Bronchial epithelial cell (primary cell): ENCODE measurements at regions not wholly inside any gene's neighbourhood (a gene's known extent, or its start where the extent isn't known, plus 50 kb on each side); places are given as distances from the start of the nearest gene placed in this dataset.

Experiments used
- DNase-seq: peaks from one replicate; pipeline ENCODE4 v3.0.0-alpha.2; 2010; ENCODE audit warnings: low read depth
- FAIRE-seq: peaks from 2 replicates; lab custom pipeline; 2011; peaks lifted over from hg19 to GRCh38; lab: Jason Lieb, UNC
- H3K27me3 ChIP-seq: 2 replicates; pipeline ENCODE4 v1.5.1; 2011; ENCODE audit warnings: low read length; ENCODE audit not compliant: control insufficient read depth, insufficient read depth
- H3K36me3 ChIP-seq: 2 replicates; pipeline ENCODE4 v1.5.1; 2011; ENCODE audit warnings: low read length; ENCODE audit not compliant: control insufficient read depth, insufficient read depth
- H3K4me3 ChIP-seq: 2 replicates; pipeline ENCODE4 v1.5.1; 2011; ENCODE audit warnings: mild to moderate bottlenecking, low read depth, low read length, control low read depth
- TF ChIP-seq, protein P1 (sequence below): IDR thresholded peaks from 2 replicates; pipeline ENCODE4 v1.5.1; 2011; ENCODE audit warnings: mild to moderate bottlenecking, moderate library complexity, low read length, control low read depth, inconsistent platforms; ENCODE audit not compliant: insufficient read depth, severe bottlenecking

DNA sequence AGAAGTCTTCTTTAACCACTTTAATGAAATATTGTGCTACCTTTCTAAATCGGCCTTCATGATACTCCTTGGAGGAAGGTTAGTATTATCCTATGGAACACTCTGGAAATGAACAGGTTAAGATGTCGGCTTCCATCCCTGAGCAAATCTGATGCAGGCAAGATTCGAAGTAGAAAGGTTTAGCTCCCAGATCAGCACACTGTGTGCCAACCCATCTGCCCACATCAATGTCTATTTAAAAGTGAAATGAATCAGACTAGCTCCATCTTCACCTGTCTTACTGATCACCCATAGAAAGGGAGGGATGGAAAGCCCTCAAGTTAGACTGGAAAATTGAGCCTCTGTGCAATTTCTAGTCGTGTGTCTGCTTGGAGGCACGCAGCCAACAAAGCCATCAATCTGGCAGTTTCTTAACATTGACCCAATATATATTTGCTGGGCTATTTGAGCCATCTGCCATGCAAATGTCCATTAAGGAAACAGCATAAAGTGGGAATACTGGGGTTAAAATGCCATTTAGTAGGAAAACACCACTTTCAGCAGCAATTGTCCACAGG lies 506.1 kb downstream of the RMST start:
- Histone ChIP-seq H3K36me3 (no peaks in the 10 kb centered on the region), H3K4me3 (no peak overlapping the region), H3K27me3 (no peaks in the 10 kb centered on the region)
- no peak for DNase-seq
- no peak for FAIRE-seq
- TF ChIP-seq, protein P1, sequence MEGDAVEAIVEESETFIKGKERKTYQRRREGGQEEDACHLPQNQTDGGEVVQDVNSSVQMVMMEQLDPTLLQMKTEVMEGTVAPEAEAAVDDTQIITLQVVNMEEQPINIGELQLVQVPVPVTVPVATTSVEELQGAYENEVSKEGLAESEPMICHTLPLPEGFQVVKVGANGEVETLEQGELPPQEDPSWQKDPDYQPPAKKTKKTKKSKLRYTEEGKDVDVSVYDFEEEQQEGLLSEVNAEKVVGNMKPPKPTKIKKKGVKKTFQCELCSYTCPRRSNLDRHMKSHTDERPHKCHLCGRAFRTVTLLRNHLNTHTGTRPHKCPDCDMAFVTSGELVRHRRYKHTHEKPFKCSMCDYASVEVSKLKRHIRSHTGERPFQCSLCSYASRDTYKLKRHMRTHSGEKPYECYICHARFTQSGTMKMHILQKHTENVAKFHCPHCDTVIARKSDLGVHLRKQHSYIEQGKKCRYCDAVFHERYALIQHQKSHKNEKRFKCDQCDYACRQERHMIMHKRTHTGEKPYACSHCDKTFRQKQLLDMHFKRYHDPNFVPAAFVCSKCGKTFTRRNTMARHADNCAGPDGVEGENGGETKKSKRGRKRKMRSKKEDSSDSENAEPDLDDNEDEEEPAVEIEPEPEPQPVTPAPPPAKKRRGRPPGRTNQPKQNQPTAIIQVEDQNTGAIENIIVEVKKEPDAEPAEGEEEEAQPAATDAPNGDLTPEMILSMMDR = no peak

DNA sequence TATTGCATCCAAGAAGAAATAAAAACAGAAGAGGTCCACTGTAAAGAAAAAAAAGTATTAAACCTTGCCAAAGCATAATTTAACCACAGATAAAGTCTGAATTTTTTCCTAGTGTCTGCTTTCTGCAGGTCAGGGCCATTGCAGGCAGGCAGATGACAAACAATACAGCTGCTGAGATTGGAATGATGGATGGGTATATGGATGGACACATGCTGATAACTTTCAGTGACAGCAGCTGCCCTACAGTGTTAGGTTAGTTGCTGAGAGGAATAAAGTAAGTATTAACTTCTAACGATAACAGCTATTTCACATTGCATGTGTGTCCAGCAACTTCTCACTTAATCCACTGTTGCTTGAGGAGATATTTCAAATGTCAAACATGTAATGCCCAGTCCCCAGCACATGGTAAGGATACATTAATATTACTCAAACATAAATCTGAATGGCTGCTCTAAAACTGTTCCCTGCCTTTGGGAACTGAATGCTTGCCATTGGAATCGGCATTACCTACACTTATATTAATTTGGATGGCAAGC lies 515.3 kb downstream of the RMST start:
- TF ChIP-seq, protein P1 = no peak
- H3K36me3 ChIP-seq = no peaks in the 10 kb centered on the region
- H3K27me3 ChIP-seq = no peaks in the 10 kb centered on the region
- DNase-seq (no peak), FAIRE-seq (no peak)
- H3K4me3 ChIP-seq = no peak overlapping the region

DNA sequence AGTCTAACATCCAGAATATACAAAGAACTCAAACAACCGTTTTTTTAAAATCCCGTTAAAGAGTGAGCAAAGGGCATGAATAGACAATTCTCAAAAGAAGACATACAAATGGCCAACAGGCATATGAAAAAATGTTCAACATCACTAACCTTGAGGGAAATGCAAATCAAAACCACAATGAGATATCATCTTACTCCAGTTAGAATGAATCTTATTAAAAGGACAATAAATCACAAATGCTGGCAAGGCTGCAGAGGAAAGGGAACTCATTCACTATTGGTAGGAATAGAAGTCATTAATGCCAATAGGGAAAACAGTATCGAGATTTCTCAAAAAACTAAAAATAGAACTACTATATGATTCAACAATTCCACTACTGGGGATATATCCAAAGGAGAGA lies 520.1 kb downstream of the RMST start:
- H3K36me3 ChIP-seq = no peaks in the 10 kb centered on the region
- TF ChIP-seq, protein P1 = no peak
- FAIRE-seq = no peak
- no peak overlapping the region for H3K4me3 ChIP-seq
- no peak for DNase-seq
- H3K27me3 ChIP-seq = no peaks in the 10 kb centered on the region

DNA sequence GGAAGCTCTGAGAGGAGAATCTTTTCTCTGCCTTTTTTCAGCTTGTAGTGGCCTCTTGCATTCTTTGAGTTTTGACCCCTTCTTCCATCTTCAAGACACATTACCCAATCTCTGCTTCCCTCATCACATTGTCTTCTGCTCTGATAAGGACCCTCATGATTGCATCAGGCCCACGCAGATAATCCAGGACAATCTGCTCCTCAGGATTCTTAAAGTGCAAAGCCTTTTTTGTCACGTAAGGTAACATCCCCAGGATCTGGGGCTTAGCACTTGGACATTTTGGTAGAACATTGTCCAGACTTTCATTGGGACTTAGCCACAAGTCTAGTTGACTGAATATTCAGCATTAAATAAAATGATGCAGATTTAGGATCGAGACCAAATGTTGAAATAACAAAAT lies 521.2 kb downstream of the RMST start:
- TF ChIP-seq, protein P1 = no peak
- FAIRE-seq = no peak

DNA sequence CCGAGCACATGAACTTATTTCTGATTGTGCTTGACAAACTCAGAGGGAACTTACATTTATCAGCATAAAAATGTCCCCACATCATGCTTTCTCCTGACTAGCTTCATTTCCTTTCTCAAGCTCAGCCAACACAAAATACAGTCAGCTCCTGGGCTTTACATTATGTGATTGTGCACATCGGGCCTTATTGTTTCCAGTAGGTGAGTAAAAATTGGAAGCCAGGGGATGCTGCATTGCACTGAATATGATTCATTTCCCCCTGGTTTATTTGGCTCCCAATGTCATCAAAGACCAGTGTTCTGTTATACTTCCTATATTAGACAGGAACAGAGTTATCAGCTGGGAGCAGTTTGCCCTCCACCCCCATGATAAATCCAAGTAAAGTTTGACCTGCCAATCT lies 521.8 kb downstream of the RMST start:
- H3K36me3 ChIP-seq = no peaks in the 10 kb centered on the region
- TF ChIP-seq, protein P1 = no peak
- no peak for DNase-seq
- FAIRE-seq = no peak
- H3K4me3 ChIP-seq = no peak overlapping the region
- H3K27me3 ChIP-seq = no peaks in the 10 kb centered on the region

More for the DNA sequence above, 521.2 kb downstream of the RMST start:
- no peaks in the 10 kb centered on the region for H3K27me3 ChIP-seq
- H3K4me3 ChIP-seq = no peak overlapping the region
- no peak for DNase-seq
- no peaks in the 10 kb centered on the region for H3K36me3 ChIP-seq

DNA sequence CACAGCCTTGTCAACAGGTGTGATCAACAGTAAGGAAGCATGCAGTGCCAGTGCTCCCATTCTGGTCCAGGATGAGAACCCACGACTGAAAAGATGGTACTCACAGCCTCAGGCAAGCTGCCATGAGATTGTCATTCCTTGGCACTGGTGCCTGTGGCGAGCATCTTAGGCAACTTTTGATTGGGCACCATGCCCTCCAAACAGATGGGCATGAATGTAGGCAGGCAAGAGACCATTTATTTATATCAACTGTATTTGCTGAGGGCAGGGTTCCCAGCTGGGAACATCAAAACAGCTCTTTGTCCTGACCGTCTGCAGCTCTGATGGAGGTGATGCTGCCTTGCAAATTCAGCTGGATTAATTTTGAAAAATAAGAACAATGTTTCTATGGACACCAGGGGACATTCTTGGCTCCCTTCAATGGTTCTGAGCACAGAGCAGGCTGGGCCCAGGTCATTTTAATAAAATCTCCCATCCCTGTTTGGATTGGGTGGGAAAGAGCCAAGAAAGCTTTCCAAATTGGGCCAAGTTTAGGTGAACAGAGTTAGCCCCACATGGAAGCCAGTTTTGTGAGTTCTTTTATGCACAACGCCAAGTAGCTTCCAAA lies 522.5 kb downstream of the RMST start:
- H3K27me3 ChIP-seq = no peaks in the 10 kb centered on the region
- DNase-seq (no peak), FAIRE-seq (no peak)
- no peak overlapping the region for H3K4me3 ChIP-seq
- no peaks in the 10 kb centered on the region for H3K36me3 ChIP-seq
- TF ChIP-seq, protein P1 = no peak
